T-helper 17 cell (primary cell): ENCODE measurements at regions not wholly inside any gene's neighbourhood (a gene's known extent, or its start where the extent isn't known, plus 50 kb on each side); places are given as distances from the start of the nearest gene placed in this dataset.

Experiments used
- ATAC-seq: fragments of 150-1000 bp; cut with Tn5 transposase; 2 replicates; pipeline ENCODE4 v1.10.0; 2021; ENCODE audit warnings: mild to moderate bottlenecking, moderate library complexity
- DNase-seq, 3 donors: peaks; one replicate each; pipeline versions ENCODE4 v3.0.0 to v3.0.0-alpha.2; 2020 to 2021
- H3K9me3 ChIP-seq: one replicate; pipeline ENCODE4 v1.7.0; 2013; ENCODE audit warnings: low read length, mild to moderate bottlenecking; ENCODE audit not compliant: control insufficient read depth, poor library complexity, severe bottlenecking
- H3K27ac Mint-ChIP-seq: one replicate; pipeline ENCODE4 v1.8.0; 2022; ENCODE audit warnings: mild to moderate bottlenecking, moderate library complexity, mixed read lengths
- H3K27me3 Mint-ChIP-seq: one replicate; pipeline ENCODE4 v1.8.0; 2022; ENCODE audit warnings: mixed read lengths
- H3K36me3 Mint-ChIP-seq: one replicate; pipeline ENCODE4 v1.8.0; 2022; ENCODE audit warnings: low read depth, mixed read lengths
- H3K4me1 Mint-ChIP-seq: one replicate; pipeline ENCODE4 v1.8.0; 2022; ENCODE audit warnings: mild to moderate bottlenecking, mixed read lengths
- H3K4me3 Mint-ChIP-seq: one replicate; pipeline ENCODE4 v1.8.0; 2022; ENCODE audit warnings: mild to moderate bottlenecking, moderate library complexity, mixed read lengths

DNA sequence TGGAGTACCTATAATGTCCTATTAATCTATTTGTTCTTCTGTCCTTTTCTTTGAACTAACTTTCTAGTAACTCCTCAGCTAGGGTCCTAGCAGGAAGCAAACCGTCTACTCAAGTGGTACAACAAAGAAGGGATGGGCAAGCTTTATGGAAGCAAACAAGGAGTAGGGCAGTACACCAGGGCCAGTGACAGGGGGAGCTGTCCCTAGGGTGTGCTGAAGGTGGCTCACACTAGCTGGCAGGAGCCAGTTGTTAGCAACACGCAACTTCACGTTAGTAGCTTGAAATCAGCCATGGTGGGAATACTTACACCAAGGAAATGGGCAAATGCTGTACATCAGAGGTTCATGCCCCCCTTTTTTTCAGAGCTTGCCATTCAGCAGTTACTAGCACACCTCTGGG lies 74.0 kb upstream of the EYA2 start:
- Mint-ChIP-seq H3K36me3 (peaks cover 2% of the 10 kb centered on the region), H3K4me1 (no peaks in the 10 kb centered on the region), H3K27me3 (peaks cover 51% of the 10 kb centered on the region), H3K27ac (no peak overlapping the region), H3K4me3 (no peak overlapping the region)
- no peaks in the 10 kb centered on the region for H3K9me3 ChIP-seq
- DNase-seq (no peak), ATAC-seq (no peak)

DNA sequence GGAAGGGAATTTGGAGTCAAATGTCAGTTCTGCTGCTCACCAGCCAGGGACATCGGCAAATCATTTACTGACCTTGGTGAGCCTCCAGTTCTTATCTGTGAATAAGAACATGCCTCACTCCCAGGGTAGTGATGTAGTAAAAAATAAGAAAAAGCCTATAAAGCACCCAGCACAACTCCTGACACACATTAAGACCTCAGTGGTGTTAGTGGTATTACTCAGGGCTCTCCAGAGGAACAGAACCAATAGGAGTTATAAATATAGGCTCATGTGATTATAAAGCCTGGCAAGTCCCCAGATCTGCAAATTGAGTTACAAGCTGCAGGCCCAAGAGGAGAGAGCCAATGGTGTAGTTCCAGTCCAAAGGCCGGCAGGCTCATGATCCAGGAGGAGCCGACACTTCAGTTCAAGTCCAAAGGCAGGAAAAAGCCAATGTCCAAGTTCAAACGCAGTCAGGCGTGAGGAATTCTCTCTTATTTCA lies 71.3 kb upstream of the EYA2 start:
- no peak overlapping the region for H3K27ac Mint-ChIP-seq
- ATAC-seq (no peak), DNase-seq (no peak)
- H3K36me3 Mint-ChIP-seq, result peaks cover 2% of the 10 kb centered on the region
- no peaks in the 10 kb centered on the region for H3K4me1 Mint-ChIP-seq
- H3K27me3 Mint-ChIP-seq, result peaks cover 53% of the 10 kb centered on the region
- no peaks in the 10 kb centered on the region for H3K9me3 ChIP-seq
- no peak overlapping the region for H3K4me3 Mint-ChIP-seq

- DNase-seq, result no peak
- peaks cover 2% of the 10 kb centered on the region for H3K36me3 Mint-ChIP-seq
- no peak for ATAC-seq
- no peaks in the 10 kb centered on the region for H3K9me3 ChIP-seq
- no peaks in the 10 kb centered on the region for H3K4me1 Mint-ChIP-seq
- H3K27ac Mint-ChIP-seq, result no peak overlapping the region
- H3K4me3 Mint-ChIP-seq, result no peak overlapping the region
- H3K27me3 Mint-ChIP-seq, result peaks cover 53% of the 10 kb centered on the region
Observed at GRCh38 chr20:46823753-46824152, 70.9 kb upstream of the EYA2 start.

DNA sequence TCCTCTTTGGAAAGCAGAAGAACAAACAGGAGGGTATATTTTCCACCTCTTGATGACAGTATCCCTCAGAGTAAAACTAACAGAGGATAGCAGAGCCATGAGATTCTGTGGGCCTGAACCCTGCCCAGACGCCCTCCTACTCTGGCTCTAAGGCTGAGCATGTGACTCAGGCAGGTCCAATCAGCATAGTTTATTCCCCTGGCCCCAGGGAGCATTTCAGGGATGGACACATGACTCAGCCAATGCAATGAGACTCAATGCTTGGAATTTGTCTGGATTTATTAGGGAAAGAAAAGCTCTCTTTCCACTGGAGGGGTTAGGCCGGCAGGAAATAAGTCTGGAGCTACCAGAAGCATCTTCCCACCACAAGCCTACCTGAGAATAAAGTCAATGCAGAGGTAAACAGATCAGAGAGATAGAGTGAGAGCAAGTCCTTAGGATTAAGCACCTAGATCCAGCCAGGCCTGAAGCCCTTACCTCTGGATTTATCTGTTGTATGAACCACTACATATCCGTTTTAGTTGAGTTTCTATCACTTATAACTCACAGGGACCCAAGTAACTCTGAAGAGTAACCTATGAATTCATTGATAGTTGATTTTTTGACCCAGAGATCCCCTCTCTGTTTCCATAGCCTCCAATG lies 68.2 kb upstream of the EYA2 start:
- H3K36me3 Mint-ChIP-seq, result peaks cover 2% of the 10 kb centered on the region
- H3K27ac Mint-ChIP-seq, result no peak overlapping the region
- ATAC-seq, result no peak
- H3K27me3 Mint-ChIP-seq, result peaks cover 39% of the 10 kb centered on the region
- DNase-seq, result no peak
- no peaks in the 10 kb centered on the region for H3K4me1 Mint-ChIP-seq
- no peaks in the 10 kb centered on the region for H3K9me3 ChIP-seq
- H3K4me3 Mint-ChIP-seq, result no peak overlapping the region

DNA sequence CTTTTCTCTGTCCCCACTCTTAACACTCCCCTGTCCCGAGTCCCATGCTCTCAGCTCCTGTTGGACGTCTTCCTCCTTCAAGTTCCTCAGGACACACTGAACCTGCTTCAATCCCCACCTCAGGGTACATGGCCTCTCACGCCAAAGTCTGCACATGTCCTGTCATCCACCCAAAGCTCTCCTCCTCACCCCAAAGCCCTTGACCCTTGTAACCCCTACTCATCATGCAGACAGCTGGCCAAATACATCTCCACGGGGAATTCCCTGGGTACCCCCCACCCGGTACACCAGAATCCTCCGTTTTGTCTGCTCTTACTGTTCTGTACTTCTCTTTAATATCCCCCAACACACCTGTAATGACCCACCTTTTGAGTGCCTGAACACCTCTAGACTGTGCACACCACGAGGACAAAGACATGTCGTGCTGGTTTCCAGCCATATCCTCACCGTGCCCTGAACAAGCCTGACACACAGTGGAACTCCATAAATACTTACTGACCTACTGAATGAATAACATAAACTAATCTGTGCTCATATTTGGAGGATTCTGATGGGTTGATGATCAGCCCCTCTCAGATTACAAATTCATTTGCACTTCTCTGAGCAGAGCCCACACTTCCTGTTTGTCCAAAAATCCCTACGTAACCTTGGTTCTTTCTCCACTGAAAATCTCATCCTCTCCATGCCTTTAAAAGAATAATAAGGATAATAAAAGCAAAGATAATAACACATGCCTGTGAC lies 66.8 kb upstream of the EYA2 start:
- no peak overlapping the region for H3K27ac Mint-ChIP-seq
- DNase-seq, result no peak
- ATAC-seq, result no peak
- H3K27me3 Mint-ChIP-seq, result peaks cover 39% of the 10 kb centered on the region
- no peaks in the 10 kb centered on the region for H3K4me1 Mint-ChIP-seq
- H3K36me3 Mint-ChIP-seq, result peaks cover under 1% of the 10 kb centered on the region
- no peak overlapping the region for H3K4me3 Mint-ChIP-seq
- no peaks in the 10 kb centered on the region for H3K9me3 ChIP-seq

- DNase-seq (no peak), ATAC-seq (no peak)
- Mint-ChIP-seq H3K4me3 (no peak overlapping the region), H3K4me1 (no peaks in the 10 kb centered on the region), H3K27me3 (peaks cover 43% of the 10 kb centered on the region), H3K36me3 (no peaks in the 10 kb centered on the region), H3K27ac (no peak overlapping the region)
- H3K9me3 ChIP-seq, result no peaks in the 10 kb centered on the region
Observed at GRCh38 chr20:46828471-46828870, 66.2 kb upstream of the EYA2 start.

- no peaks in the 10 kb centered on the region for H3K4me1 Mint-ChIP-seq
- H3K27me3 Mint-ChIP-seq, result peaks cover 35% of the 10 kb centered on the region
- no peaks in the 10 kb centered on the region for H3K36me3 Mint-ChIP-seq
- no peak for ATAC-seq
- no peak overlapping the region for H3K27ac Mint-ChIP-seq
- no peak overlapping the region for H3K4me3 Mint-ChIP-seq
- DNase-seq, result no peak
- H3K9me3 ChIP-seq, result no peaks in the 10 kb centered on the region
Observed at GRCh38 chr20:46830886-46831632, 63.6 kb upstream of the EYA2 start.

GRCh38 chr20:46831633-46832011 lies 63.0 kb upstream of the EYA2 start:
- H3K4me3 Mint-ChIP-seq, result no peak overlapping the region
- H3K36me3 Mint-ChIP-seq, result no peaks in the 10 kb centered on the region
- no peak for ATAC-seq
- DNase-seq, result no peak
- H3K27ac Mint-ChIP-seq, result no peak overlapping the region
- H3K9me3 ChIP-seq, result no peaks in the 10 kb centered on the region
- H3K4me1 Mint-ChIP-seq, result no peaks in the 10 kb centered on the region
- H3K27me3 Mint-ChIP-seq, result peaks cover 34% of the 10 kb centered on the region

DNA sequence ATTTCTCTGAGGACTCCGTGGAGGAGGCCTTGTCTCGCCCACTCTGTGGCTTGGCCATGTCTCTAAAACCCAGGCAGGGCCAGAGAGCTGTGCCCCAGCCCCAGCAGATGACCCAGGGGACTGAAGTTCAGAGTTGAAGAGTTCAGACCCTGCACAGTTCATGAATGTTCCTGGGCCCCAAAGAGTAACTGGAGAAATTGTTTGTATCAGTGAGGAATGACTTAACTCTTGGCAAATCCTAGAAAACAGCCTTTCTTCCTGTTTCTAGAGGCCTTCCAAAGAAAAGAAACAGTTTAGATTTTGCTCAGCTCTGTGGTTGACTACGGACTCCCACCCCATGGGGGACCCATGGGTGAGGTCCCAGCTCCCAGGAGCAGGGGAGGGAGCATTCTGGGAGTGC lies 62.1 kb upstream of the EYA2 start:
- no peak overlapping the region for H3K4me3 Mint-ChIP-seq
- peaks cover 29% of the 10 kb centered on the region for H3K27me3 Mint-ChIP-seq
- ATAC-seq (no peak), DNase-seq (no peak)
- H3K27ac Mint-ChIP-seq, result no peak overlapping the region
- H3K9me3 ChIP-seq, result no peaks in the 10 kb centered on the region
- no peaks in the 10 kb centered on the region for H3K4me1 Mint-ChIP-seq
- no peaks in the 10 kb centered on the region for H3K36me3 Mint-ChIP-seq

- Mint-ChIP-seq H3K27ac (no peak overlapping the region), H3K36me3 (no peaks in the 10 kb centered on the region), H3K4me3 (no peak overlapping the region), H3K4me1 (no peaks in the 10 kb centered on the region), H3K27me3 (peaks cover 26% of the 10 kb centered on the region)
- DNase-seq, result no peak
- no peaks in the 10 kb centered on the region for H3K9me3 ChIP-seq
- no peak for ATAC-seq
Observed at GRCh38 chr20:46833360-46833759, 61.3 kb upstream of the EYA2 start.

- H3K9me3 ChIP-seq, result no peaks in the 10 kb centered on the region
- Mint-ChIP-seq H3K4me1 (no peaks in the 10 kb centered on the region), H3K27me3 (peaks cover 31% of the 10 kb centered on the region), H3K36me3 (no peaks in the 10 kb centered on the region), H3K27ac (no peak overlapping the region), H3K4me3 (no peak overlapping the region)
- ATAC-seq, result no peak
- DNase-seq, result no peak
Observed at GRCh38 chr20:46835418-46835817, 59.2 kb upstream of the EYA2 start.

GRCh38 chr20:46837083-46837482 lies 57.6 kb upstream of the EYA2 start:
- Mint-ChIP-seq H3K27me3 (peaks cover 39% of the 10 kb centered on the region), H3K36me3 (no peaks in the 10 kb centered on the region), H3K4me3 (no peak overlapping the region), H3K27ac (no peak overlapping the region), H3K4me1 (no peaks in the 10 kb centered on the region)
- H3K9me3 ChIP-seq, result no peaks in the 10 kb centered on the region
- no peak for ATAC-seq
- no peak for DNase-seq

GRCh38 chr20:46838011-46838410 lies 56.6 kb upstream of the EYA2 start:
- no peaks in the 10 kb centered on the region for H3K9me3 ChIP-seq
- Mint-ChIP-seq H3K4me1 (no peaks in the 10 kb centered on the region), H3K36me3 (no peaks in the 10 kb centered on the region), H3K4me3 (no peak overlapping the region), H3K27me3 (peaks cover 39% of the 10 kb centered on the region), H3K27ac (no peak overlapping the region)
- no peak for DNase-seq
- ATAC-seq, result no peak
